Subcutaneous abdominal adipose tissue (tissue), 5 donors: ENCODE measurements at regions not wholly inside any gene's neighbourhood (a gene's known extent, or its start where the extent isn't known, plus 50 kb on each side); places are given as distances from the start of the nearest gene placed in this dataset.
A peak's percentile ranks its signal among the peaks of the same experiment; 100 is the strongest.
"Not testable (repeated sequence)": the region's sequence is repeated elsewhere in the genome, so short reads cannot be mapped to it uniquely, and the experiment has no call there.

Experiments used
- H3K27ac ChIP-seq: one replicate; pipeline ENCODE4 v1.7.0; 2013; ENCODE audit warnings: low read depth, mild to moderate bottlenecking, inconsistent platforms, low read length, moderate library complexity
- H3K27me3 ChIP-seq, 5 donors: one replicate each; pipeline ENCODE4 v1.7.0; 2013; ENCODE audit warnings: low read length in 5 of 5, inconsistent platforms in 1 of 5; ENCODE audit not compliant: control insufficient read depth in 5 of 5, insufficient read depth in 4 of 5
- H3K36me3 ChIP-seq, 5 donors: one replicate each; pipeline ENCODE4 v1.7.0; 2013; ENCODE audit warnings: low read length in 5 of 5; ENCODE audit not compliant: control insufficient read depth in 5 of 5, insufficient read depth in 5 of 5
- H3K4me1 ChIP-seq, 5 donors: one replicate each; pipeline ENCODE4 v1.7.0; 2013; ENCODE audit warnings: low read length in 5 of 5, mild to moderate bottlenecking in 3 of 5, moderate library complexity in 1 of 5; ENCODE audit not compliant: control insufficient read depth in 5 of 5, insufficient read depth in 5 of 5
- H3K4me3 ChIP-seq, 5 donors: one replicate each; pipeline ENCODE4 v1.7.0; 2013; ENCODE audit warnings: low read length in 5 of 5, low read depth in 1 of 5
- H3K9ac ChIP-seq, 5 donors: one replicate each; pipeline ENCODE4 v1.7.0; 2013; ENCODE audit warnings: low read length in 5 of 5, mild to moderate bottlenecking in 4 of 5, moderate library complexity in 3 of 5
- H3K9me3 ChIP-seq, 5 donors: one replicate each; pipeline ENCODE4 v1.7.0; 2013; ENCODE audit warnings: low read length in 5 of 5; ENCODE audit not compliant: control insufficient read depth in 5 of 5
- donor health status: healthy.
- donor health status: healthy.
- donor health status: healthy.
- donor health status: healthy.
- donor health status: healthy.

DNA sequence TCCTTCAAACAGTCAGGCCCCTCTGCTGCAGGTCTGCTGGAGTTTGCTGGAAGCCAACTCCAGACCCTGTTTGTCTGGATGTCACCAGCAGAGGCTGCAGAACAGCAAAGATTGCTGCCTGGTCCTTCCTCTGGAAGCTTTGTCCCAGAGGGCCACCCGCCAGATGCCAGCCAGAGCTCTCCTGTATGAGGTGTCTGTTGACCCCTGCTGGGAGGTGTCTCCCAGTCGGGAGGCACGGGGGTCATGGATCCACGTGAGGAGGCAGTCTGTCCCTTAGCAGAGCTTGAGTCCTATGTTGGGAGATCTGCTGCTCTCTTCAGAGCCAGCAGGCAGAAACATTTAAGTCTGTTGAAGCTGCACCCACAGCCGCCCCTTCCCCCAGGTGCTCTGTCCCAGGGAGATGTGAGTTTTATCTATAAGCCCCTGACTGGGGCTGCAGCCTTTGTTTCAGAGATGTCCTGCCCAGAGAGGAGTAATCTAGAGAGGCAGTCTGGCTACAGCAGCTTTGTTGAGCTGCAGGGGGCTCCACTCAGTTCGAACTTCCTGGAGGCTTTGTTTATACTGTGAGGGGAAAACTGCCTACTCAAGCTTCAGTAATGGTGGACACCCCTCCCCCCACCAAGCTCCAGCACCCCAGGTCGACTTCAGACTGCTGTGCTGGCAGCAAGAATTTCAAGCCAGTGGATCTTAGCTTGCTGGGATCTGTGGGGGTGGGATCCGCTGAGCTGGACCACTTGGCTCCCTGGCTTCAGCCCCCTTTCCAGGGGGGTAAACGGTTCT, 72.1 kb downstream of the OGFRL1 start:
- not testable (repeated sequence) for H3K27me3 ChIP-seq, H3K4me3 ChIP-seq, H3K27ac ChIP-seq, H3K9ac ChIP-seq, H3K36me3 ChIP-seq, H3K9me3 ChIP-seq
- H3K4me1 ChIP-seq: peaks cover 0 to 10% (median 1%) of the 10 kb centered on the region in 5 donors

- H3K27ac ChIP-seq: no peak overlapping the region
- H3K9ac ChIP-seq: no peak overlapping the region
- H3K4me1 ChIP-seq: peaks cover 0 to 30% (median 6%) of the 10 kb centered on the region in 5 donors
- peaks cover 0 to 4% (median 0%) of the 10 kb centered on the region in 5 donors for H3K36me3 ChIP-seq
- no peaks in the 10 kb centered on the region for H3K27me3 ChIP-seq
- H3K9me3 ChIP-seq: no peaks in the 10 kb centered on the region
- H3K4me3 ChIP-seq: no peak overlapping the region
Measured at GRCh38 chr6:71364889-71365542, 76.4 kb downstream of the OGFRL1 start.

DNA sequence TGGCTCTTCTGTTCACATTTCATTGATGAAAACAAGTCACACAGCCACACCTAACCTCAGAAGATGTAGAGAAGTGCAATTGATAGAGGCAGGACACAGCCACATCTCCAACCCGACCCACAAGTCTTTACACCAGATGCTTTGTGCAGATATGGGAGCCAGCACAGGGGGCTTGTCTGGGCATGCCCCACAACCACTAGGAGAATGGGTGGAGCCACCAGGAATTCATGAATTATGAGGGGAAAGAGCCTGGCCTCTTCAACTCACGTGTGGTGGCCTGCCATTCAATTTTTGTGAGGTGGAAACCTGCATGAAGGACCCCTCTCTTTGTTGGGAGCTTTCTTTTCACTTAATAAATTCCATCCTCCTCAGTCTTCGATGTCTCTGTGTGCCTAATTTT, 79.1 kb downstream of the OGFRL1 start:
- Histone ChIP-seq H3K27ac (peak overlapping the region; percentile 6), H3K27me3 (no peaks in the 10 kb centered on the region), H3K9me3 (no peaks in the 10 kb centered on the region), H3K9ac (no peak overlapping the region), H3K4me3 (no peak overlapping the region), H3K4me1 (peaks cover 0 to 30% (median 9%) of the 10 kb centered on the region in 5 donors), H3K36me3 (peaks cover 0 to 6% (median 0%) of the 10 kb centered on the region in 5 donors)

- no peaks in the 10 kb centered on the region for H3K27me3 ChIP-seq
- no peak overlapping the region for H3K4me3 ChIP-seq
- H3K27ac ChIP-seq: peak overlapping the region; percentile 6
- no peaks in the 10 kb centered on the region for H3K9me3 ChIP-seq
- H3K4me1 ChIP-seq: peaks cover 0 to 30% (median 9%) of the 10 kb centered on the region in 5 donors
- no peak overlapping the region for H3K9ac ChIP-seq
- H3K36me3 ChIP-seq: peaks cover 0 to 6% (median 0%) of the 10 kb centered on the region in 5 donors
Measured at GRCh38 chr6:71368284-71368683, 79.7 kb downstream of the OGFRL1 start.

- H3K9ac ChIP-seq: no peak overlapping the region
- H3K36me3 ChIP-seq: peaks cover 0 to 6% (median 0%) of the 10 kb centered on the region in 5 donors
- H3K27me3 ChIP-seq: no peaks in the 10 kb centered on the region
- no peak overlapping the region for H3K27ac ChIP-seq
- peaks cover 0 to 5% (median 0%) of the 10 kb centered on the region in 5 donors for H3K9me3 ChIP-seq
- no peak overlapping the region for H3K4me3 ChIP-seq
- H3K4me1 ChIP-seq: peaks cover 0 to 16% (median 15%) of the 10 kb centered on the region in 5 donors
Measured at GRCh38 chr6:71371559-71371958, 82.9 kb downstream of the OGFRL1 start.

DNA sequence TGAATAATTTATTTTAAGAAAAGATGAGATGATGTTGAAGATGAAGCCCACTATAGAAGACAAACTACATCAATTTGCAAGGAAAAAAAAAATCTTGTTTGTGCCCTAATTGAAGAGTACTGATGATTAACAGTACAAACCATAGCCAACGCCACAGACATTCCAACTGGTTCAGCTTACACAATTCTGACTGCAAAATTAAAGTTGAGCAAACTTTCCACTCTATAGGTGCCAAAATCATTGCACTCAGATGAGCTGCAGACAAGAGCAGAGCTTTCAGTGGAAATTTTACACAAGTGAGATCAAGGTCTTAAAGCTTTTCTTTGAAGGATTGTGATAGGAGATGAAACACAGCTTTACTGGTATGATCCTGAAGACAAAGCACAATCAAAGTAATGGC, 85.3 kb downstream of the OGFRL1 start:
- H3K4me1 ChIP-seq: peaks cover 0 to 19% (median 16%) of the 10 kb centered on the region in 5 donors
- H3K4me3 ChIP-seq: no peak overlapping the region
- H3K36me3 ChIP-seq: peaks cover 0 to 6% (median 2%) of the 10 kb centered on the region in 5 donors
- no peak overlapping the region for H3K9ac ChIP-seq
- H3K9me3 ChIP-seq: peaks cover 0 to 5% (median 0%) of the 10 kb centered on the region in 5 donors
- H3K27me3 ChIP-seq: no peaks in the 10 kb centered on the region
- H3K27ac ChIP-seq: peak overlapping the region; percentile 71

GRCh38 chr6:71375676-71376075, 87.1 kb downstream of the OGFRL1 start:
- peaks cover 2 to 22% (median 17%) of the 10 kb centered on the region in 5 donors for H3K4me1 ChIP-seq
- H3K27ac ChIP-seq: no peak overlapping the region
- H3K4me3 ChIP-seq: no peak overlapping the region
- no peak overlapping the region for H3K9ac ChIP-seq
- peaks cover 0 to 5% (median 0%) of the 10 kb centered on the region in 5 donors for H3K9me3 ChIP-seq
- no peaks in the 10 kb centered on the region for H3K27me3 ChIP-seq
- peaks cover 0 to 6% (median 2%) of the 10 kb centered on the region in 5 donors for H3K36me3 ChIP-seq

GRCh38 chr6:71376830-71377229, 88.2 kb downstream of the OGFRL1 start:
- H3K27ac ChIP-seq: no peak overlapping the region
- H3K36me3 ChIP-seq: peaks cover 0 to 4% (median 2%) of the 10 kb centered on the region in 5 donors
- peaks cover 0 to 5% (median 0%) of the 10 kb centered on the region in 5 donors for H3K9me3 ChIP-seq
- no peak overlapping the region for H3K9ac ChIP-seq
- no peaks in the 10 kb centered on the region for H3K27me3 ChIP-seq
- peaks cover 2 to 25% (median 20%) of the 10 kb centered on the region in 5 donors for H3K4me1 ChIP-seq
- no peak overlapping the region for H3K4me3 ChIP-seq

DNA sequence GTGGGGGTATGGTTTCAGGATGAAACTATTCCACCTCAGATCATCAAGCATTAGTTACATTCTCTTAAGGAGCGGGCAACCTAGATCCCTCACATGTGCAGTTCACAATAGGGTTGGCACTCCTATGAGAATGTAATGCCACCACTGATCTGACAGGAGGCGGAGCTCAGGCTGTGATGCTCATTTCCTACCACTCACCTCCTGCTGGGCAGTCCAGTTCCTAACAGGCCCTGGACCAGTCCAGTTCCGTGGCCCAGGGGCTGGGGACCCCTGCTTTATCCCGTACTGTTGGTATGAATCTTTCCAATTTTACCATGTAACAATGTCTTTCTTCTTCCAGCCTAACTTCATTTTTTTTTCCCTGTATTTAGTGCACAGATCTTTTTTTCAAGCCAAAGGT, 94.9 kb downstream of the OGFRL1 start:
- Histone ChIP-seq H3K4me3 (no peak overlapping the region), H3K27me3 (no peaks in the 10 kb centered on the region), H3K36me3 (peaks cover 0 to 4% (median 2%) of the 10 kb centered on the region in 5 donors), H3K9ac (no peak overlapping the region), H3K9me3 (no peaks in the 10 kb centered on the region), H3K27ac (peak overlapping the region; percentile 65), H3K4me1 (peaks cover 2 to 34% (median 30%) of the 10 kb centered on the region in 5 donors)

GRCh38 chr6:71383901-71384489, 95.4 kb downstream of the OGFRL1 start:
- H3K27ac ChIP-seq: peak overlapping the region; percentile 65
- no peak overlapping the region for H3K4me3 ChIP-seq
- no peaks in the 10 kb centered on the region for H3K27me3 ChIP-seq
- no peak overlapping the region for H3K9ac ChIP-seq
- peaks cover 0 to 4% (median 2%) of the 10 kb centered on the region in 5 donors for H3K36me3 ChIP-seq
- H3K4me1 ChIP-seq: peaks cover 2 to 39% (median 35%) of the 10 kb centered on the region in 5 donors
- no peaks in the 10 kb centered on the region for H3K9me3 ChIP-seq
